ENCODE measurements at regions not wholly inside any gene's neighbourhood (a gene's known extent, or its start where the extent isn't known, plus 50 kb on each side); places are given as distances from the start of the nearest gene placed in this dataset.

GRCh38 chr7:82567841-82568240, 124.3 kb upstream of the CACNA2D1 start:
- Histone ChIP-seq H3K27ac (ENCODE audit: extremely low read depth, low read depth, low read length) (no peak overlapping the region), H3K9me3 (ENCODE audit: control insufficient read depth, insufficient read depth, low read depth, low read length) (no peaks in the 10 kb centered on the region), H3K4me1 (ENCODE audit: control insufficient read depth, insufficient read depth, low read length) (no peaks in the 10 kb centered on the region), H3K36me3 (ENCODE audit: control insufficient read depth in 2 of 2, insufficient read depth in 1 of 2, low read length in 2 of 2) (no peaks in the 10 kb centered on the region), H3K4me3 (ENCODE audit: low read depth, low read length) (no peak overlapping the region)
- TF ChIP-seq ZNF510 (tag by site-specific recombination; IDR thresholded peaks at IDR 0.05; ENCODE audit: insufficient replicate concordance) (no peak), ZBTB1 (tag by site-specific recombination; IDR thresholded peaks at IDR 0.05) (no peak), ZNF626 (tag by site-specific recombination; IDR thresholded peaks at IDR 0.05) (no peak)
- ChIA-PET POLR2A (no interaction called here), CTCF (interaction anchor here (1.3 kb wide), 1 partner anchor 86 kb away, joined by 5 read pairs; no protein-coding TSS in a partner anchor)

GRCh38 chr7:82567356-82567755, 123.8 kb upstream of the CACNA2D1 start:
- Histone ChIP-seq H3K4me1 (ENCODE audit: control insufficient read depth, insufficient read depth, low read length) (no peaks in the 10 kb centered on the region), H3K4me3 (ENCODE audit: low read depth, low read length) (no peak overlapping the region), H3K36me3 (ENCODE audit: control insufficient read depth in 2 of 2, insufficient read depth in 1 of 2, low read length in 2 of 2) (no peaks in the 10 kb centered on the region), H3K27ac (ENCODE audit: extremely low read depth, low read depth, low read length) (no peak overlapping the region), H3K9me3 (ENCODE audit: control insufficient read depth, insufficient read depth, low read depth, low read length) (no peaks in the 10 kb centered on the region)
- TF ChIP-seq ZSCAN5A (tag by site-specific recombination; IDR thresholded peaks at IDR 0.05) (no peak), ZNF335 (tag by site-specific recombination; conservative IDR thresholded peaks at IDR 0.05) (no peak), ZNF529 (tag by site-specific recombination; IDR thresholded peaks at IDR 0.05; ENCODE audit: insufficient replicate concordance) (no peak), YY2 (tag by site-specific recombination; IDR thresholded peaks at IDR 0.05) (no peak), REPIN1 (tag by site-specific recombination; IDR thresholded peaks at IDR 0.05; ENCODE audit: low read depth) (no peak), ZNF404 (tag by site-specific recombination; IDR thresholded peaks at IDR 0.05) (no peak), ZNF514 (tag by site-specific recombination; IDR thresholded peaks at IDR 0.05) (no peak), INSM2 (tag by site-specific recombination; IDR thresholded peaks at IDR 0.05) (no peak), KLF1 (tag by site-specific recombination; IDR thresholded peaks at IDR 0.05) (no peak), ZNF639 (tag by site-specific recombination; IDR thresholded peaks at IDR 0.05) (no peak), ZNF266 (tag by site-specific recombination; IDR thresholded peaks at IDR 0.05; ENCODE audit: low read depth) (no peak), ZBTB11 (tag by site-specific recombination; conservative IDR thresholded peaks at IDR 0.05; ENCODE audit: low read depth) (no peak), ZNF837 (tag by site-specific recombination; IDR thresholded peaks at IDR 0.05) (no peak), ZNF148 (tag by site-specific recombination; IDR thresholded peaks at IDR 0.05; ENCODE audit: borderline replicate concordance) (no peak)
- POLR2A ChIA-PET = no interaction called here
- CTCF ChIA-PET = interaction anchor here (0.8 to 1.3 kb wide), 2 partner anchors 86 to 160 kb away, joined by 4 to 5 read pairs; no protein-coding TSS in a partner anchor

Measured in HEK293 (cell line).